ENCODE measurements at regions not wholly inside any gene's neighbourhood (a gene's known extent, or its start where the extent isn't known, plus 50 kb on each side); places are given as distances from the start of the nearest gene placed in this dataset.

- no peak for TF ChIP-seq CTCF (IDR thresholded peaks at IDR 0.05; ENCODE audit: low read depth, low read length)
- no peak for TF ChIP-seq MYC (IDR thresholded peaks at IDR 0.05; ENCODE audit: low read depth, low read length)
- TF ChIP-seq POLR2A (IDR thresholded peaks at IDR 0.05; ENCODE audit: extremely low read depth, insufficient read length): no peak
- no peak for TF ChIP-seq MAX (IDR thresholded peaks at IDR 0.05; ENCODE audit: low read depth, low read length)
Measured at GRCh38 chr5:164487939-164488338, 982.5 kb downstream of the MAT2B start.

Measured in NB4 (cell line).